Uterus (tissue), 3 donors: ENCODE measurements at regions not wholly inside any gene's neighbourhood (a gene's known extent, or its start where the extent isn't known, plus 50 kb on each side); places are given as distances from the start of the nearest gene placed in this dataset.

Source experiments
- DNase-seq, 2 donors: peaks; one replicate each; pipeline ENCODE4 v3.0.0-alpha.2; 2019 to 2020
- H3K27ac ChIP-seq, 2 donors: fragments of 200-600 bp; sonication (generic); 1 replicate in 1 of 2; 2 replicates in 1 of 2; pipeline ENCODE4 v1.5.1; 2016 to 2018
- H3K27me3 ChIP-seq, 2 donors: fragments of 200-600 bp; sonication (generic); one replicate each; pipeline ENCODE4 v1.5.1; 2018 to 2019; ENCODE audit warnings: control low read depth in 1 of 2
- H3K36me3 ChIP-seq, 2 donors: fragments of 200-600 bp; sonication (generic); one replicate each; pipeline ENCODE4 v1.5.1; 2019; ENCODE audit warnings: control low read depth in 1 of 2
- H3K4me1 ChIP-seq, 2 donors: fragments of 200-600 bp; sonication (generic); one replicate each; pipeline ENCODE4 v1.5.1; 2018 to 2019; ENCODE audit warnings: control low read depth in 1 of 2
- H3K4me3 ChIP-seq, 2 donors: fragments of 200-600 bp; sonication (generic); 1 replicate in 1 of 2; 2 replicates in 1 of 2; pipeline ENCODE4 v1.5.1; 2018 to 2019; ENCODE audit warnings: mild to moderate bottlenecking in 1 of 2
- H3K9me3 ChIP-seq, 2 donors: fragments of 200-600 bp; sonication (generic); one replicate each; pipeline ENCODE4 v1.5.1; 2019; ENCODE audit warnings: control low read depth in 1 of 2
- POLR2A ChIP-seq, 2 donors: fragments of 450-650 bp; IDR thresholded peaks; one replicate each; pipeline ENCODE4 v1.6.1; 2016; ENCODE audit warnings: antibody characterized with exemption in 2 of 2, mild to moderate bottlenecking in 1 of 2, moderate library complexity in 1 of 2
- intact Hi-C: fragments of 100-400 bp; cut with DNase I; formaldehyde crosslinking; loops from one replicate; pipeline ENCODE4 v1.15.1; 2023; ENCODE audit warnings: low total_unique reads
- TF ChIP-seq, protein P1 (sequence below), 4 experiments: fragments of 200-600 bp in 2 of 4; fragments of 450-650 bp in 2 of 4; sonication (generic) in 2 of 4; IDR thresholded peaks; one replicate each; pipeline ENCODE4 v1.5.1; 2016 to 2019; ENCODE audit warnings: antibody characterized with exemption in 4 of 4, mild to moderate bottlenecking in 2 of 4, moderate library complexity in 1 of 4
- donor health status: DM: yes; HTN: yes; CAD: no.

GRCh38 chr20:51219544-51219943 is 196.6 kb upstream of the KCNG1 start:
- Histone ChIP-seq H3K36me3 (no peaks in the 10 kb centered on the region), H3K9me3 (no peaks in the 10 kb centered on the region), H3K27me3 (no peaks in the 10 kb centered on the region), H3K4me1 (no peaks in the 10 kb centered on the region), H3K4me3 (no peak overlapping the region), H3K27ac (no peak overlapping the region)
- TF ChIP-seq, protein P1, sequence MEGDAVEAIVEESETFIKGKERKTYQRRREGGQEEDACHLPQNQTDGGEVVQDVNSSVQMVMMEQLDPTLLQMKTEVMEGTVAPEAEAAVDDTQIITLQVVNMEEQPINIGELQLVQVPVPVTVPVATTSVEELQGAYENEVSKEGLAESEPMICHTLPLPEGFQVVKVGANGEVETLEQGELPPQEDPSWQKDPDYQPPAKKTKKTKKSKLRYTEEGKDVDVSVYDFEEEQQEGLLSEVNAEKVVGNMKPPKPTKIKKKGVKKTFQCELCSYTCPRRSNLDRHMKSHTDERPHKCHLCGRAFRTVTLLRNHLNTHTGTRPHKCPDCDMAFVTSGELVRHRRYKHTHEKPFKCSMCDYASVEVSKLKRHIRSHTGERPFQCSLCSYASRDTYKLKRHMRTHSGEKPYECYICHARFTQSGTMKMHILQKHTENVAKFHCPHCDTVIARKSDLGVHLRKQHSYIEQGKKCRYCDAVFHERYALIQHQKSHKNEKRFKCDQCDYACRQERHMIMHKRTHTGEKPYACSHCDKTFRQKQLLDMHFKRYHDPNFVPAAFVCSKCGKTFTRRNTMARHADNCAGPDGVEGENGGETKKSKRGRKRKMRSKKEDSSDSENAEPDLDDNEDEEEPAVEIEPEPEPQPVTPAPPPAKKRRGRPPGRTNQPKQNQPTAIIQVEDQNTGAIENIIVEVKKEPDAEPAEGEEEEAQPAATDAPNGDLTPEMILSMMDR (IDR thresholded peaks at IDR 0.05) = no peak
- intact Hi-C loops = no loop called here
- no peak for DNase-seq

- TF ChIP-seq, protein P1 (IDR thresholded peaks at IDR 0.05) = no peak
- no peak for TF ChIP-seq POLR2A (IDR thresholded peaks at IDR 0.05)
- Histone ChIP-seq H3K4me1 (no peaks in the 10 kb centered on the region), H3K4me3 (no peak overlapping the region), H3K27me3 (no peaks in the 10 kb centered on the region), H3K9me3 (no peaks in the 10 kb centered on the region), H3K36me3 (no peaks in the 10 kb centered on the region), H3K27ac (no peak overlapping the region)
- intact Hi-C loops = no loop called here
- DNase-seq = no peak
Observed at GRCh38 chr20:51218603-51219002, 195.7 kb upstream of the KCNG1 start.

DNA sequence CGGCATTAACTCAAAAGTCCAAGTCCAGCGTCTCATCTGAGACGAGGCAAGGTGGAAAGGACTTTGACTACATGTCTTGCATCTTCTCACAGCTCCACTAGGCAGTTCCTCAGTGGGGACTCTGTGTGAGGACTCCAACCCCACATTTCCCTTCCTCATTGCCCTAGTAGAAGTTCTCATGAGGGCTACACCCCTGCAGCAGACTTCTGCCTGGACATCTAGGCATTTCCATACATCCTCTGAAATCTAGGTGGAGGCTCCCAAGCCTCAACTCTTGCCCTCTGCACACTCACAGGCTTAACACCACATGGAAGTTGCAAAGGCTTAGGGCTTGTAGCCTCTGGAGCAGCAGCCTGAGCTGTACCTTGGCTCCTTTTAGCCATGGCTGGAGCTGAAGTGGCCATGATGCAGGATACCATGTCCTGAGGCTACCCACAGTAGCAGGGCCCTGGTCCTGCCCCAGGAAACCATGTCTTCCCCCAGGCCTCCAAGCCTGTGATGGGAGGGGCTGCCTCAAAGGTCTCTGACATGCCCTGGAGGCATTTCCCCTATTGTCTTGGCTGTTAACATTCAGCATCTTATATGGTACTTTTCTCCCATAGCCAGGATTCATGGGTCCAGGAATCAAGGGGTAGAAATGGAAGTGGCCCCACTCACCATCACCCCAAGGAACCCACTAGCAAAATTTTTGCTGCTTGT is 194.6 kb upstream of the KCNG1 start:
- no peak for DNase-seq
- Histone ChIP-seq H3K9me3 (no peaks in the 10 kb centered on the region), H3K36me3 (no peaks in the 10 kb centered on the region), H3K4me3 (no peak overlapping the region), H3K27me3 (no peaks in the 10 kb centered on the region), H3K4me1 (no peaks in the 10 kb centered on the region), H3K27ac (no peak overlapping the region)
- TF ChIP-seq POLR2A (IDR thresholded peaks at IDR 0.05) = no peak
- TF ChIP-seq, protein P1 (IDR thresholded peaks at IDR 0.05) = no peak
- intact Hi-C loops = no loop called here

GRCh38 chr20:51216850-51217249 is 193.9 kb upstream of the KCNG1 start:
- Histone ChIP-seq H3K4me1 (no peaks in the 10 kb centered on the region), H3K4me3 (no peak overlapping the region), H3K36me3 (no peaks in the 10 kb centered on the region), H3K9me3 (no peaks in the 10 kb centered on the region), H3K27ac (no peak overlapping the region), H3K27me3 (no peaks in the 10 kb centered on the region)
- TF ChIP-seq, protein P1 (IDR thresholded peaks at IDR 0.05) = no peak
- no peak for TF ChIP-seq POLR2A (IDR thresholded peaks at IDR 0.05)
- intact Hi-C loops = no loop called here
- no peak for DNase-seq

DNA sequence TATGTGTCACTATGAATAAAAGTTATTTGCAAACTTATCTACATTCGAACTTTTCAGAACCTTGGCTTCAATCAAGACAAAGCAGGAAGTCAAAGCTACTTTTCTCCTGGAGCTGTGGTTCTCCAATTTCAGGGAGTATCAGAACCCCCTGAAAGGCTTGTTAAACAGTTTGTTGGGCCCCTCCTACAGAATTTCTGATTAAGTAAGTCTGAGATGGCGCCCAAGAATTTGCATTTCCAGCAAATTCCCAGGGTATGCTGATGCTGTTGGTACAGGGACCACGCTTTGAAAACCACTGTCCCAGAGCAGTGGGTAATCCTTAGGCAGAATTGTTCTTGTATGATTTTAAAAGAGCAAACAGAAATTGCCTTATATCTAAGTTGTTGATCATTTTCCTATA is 189.9 kb upstream of the KCNG1 start:
- H3K4me3 ChIP-seq = no peak overlapping the region
- no peak overlapping the region for H3K27ac ChIP-seq
- H3K4me1 ChIP-seq = no peaks in the 10 kb centered on the region
- no peaks in the 10 kb centered on the region for H3K27me3 ChIP-seq
- H3K9me3 ChIP-seq = no peaks in the 10 kb centered on the region
- intact Hi-C loops = no loop called here
- no peaks in the 10 kb centered on the region for H3K36me3 ChIP-seq
- no peak for DNase-seq
- TF ChIP-seq, protein P1 (IDR thresholded peaks at IDR 0.05) = no peak
- TF ChIP-seq POLR2A (IDR thresholded peaks at IDR 0.05) = no peak
